Tibial nerve (tissue), 4 donors: ENCODE measurements at regions not wholly inside any gene's neighbourhood (a gene's known extent, or its start where the extent isn't known, plus 50 kb on each side); places are given as distances from the start of the nearest gene placed in this dataset.

ENCODE experiments used
- CTCF ChIP-seq, 5 experiments: fragments of 200-600 bp in 3 of 5; fragments of 450-650 bp in 2 of 5; sonication (generic) in 3 of 5; IDR thresholded peaks; one replicate each; pipeline ENCODE4 v1.5.1; 2016 to 2019; ENCODE audit warnings: antibody characterized with exemption in 5 of 5, mild to moderate bottlenecking in 3 of 5, moderate library complexity in 2 of 5
- EP300 ChIP-seq, 2 donors: sonication (generic); formaldehyde crosslinking; IDR thresholded peaks; one replicate each; pipeline ENCODE4 v1.6.1; 2017; ENCODE audit warnings: antibody characterized with exemption in 2 of 2, mild to moderate bottlenecking in 1 of 2
- POLR2A ChIP-seq, 2 donors: fragments of 450-650 bp; IDR thresholded peaks; one replicate each; pipeline ENCODE4 v1.6.1; 2017; ENCODE audit warnings: antibody characterized with exemption in 2 of 2, mild to moderate bottlenecking in 2 of 2, moderate library complexity in 2 of 2

- TF ChIP-seq CTCF (IDR thresholded peaks at IDR 0.05): no peak
- TF ChIP-seq POLR2A (IDR thresholded peaks at IDR 0.05): no peak
- TF ChIP-seq EP300 (IDR thresholded peaks at IDR 0.05): no peak
These were observed 256.1 kb downstream of the FOXO1 start for GRCh38 chr13:40410315-40410714.
